ENCODE measurements at regions not wholly inside any gene's neighbourhood (a gene's known extent, or its start where the extent isn't known, plus 50 kb on each side); places are given as distances from the start of the nearest gene placed in this dataset.

GRCh38 chr6:169082093-169082492, 171.6 kb downstream of the THBS2 start:
- DNase-seq (ENCODE audit: low spot score), result no peak

DNA sequence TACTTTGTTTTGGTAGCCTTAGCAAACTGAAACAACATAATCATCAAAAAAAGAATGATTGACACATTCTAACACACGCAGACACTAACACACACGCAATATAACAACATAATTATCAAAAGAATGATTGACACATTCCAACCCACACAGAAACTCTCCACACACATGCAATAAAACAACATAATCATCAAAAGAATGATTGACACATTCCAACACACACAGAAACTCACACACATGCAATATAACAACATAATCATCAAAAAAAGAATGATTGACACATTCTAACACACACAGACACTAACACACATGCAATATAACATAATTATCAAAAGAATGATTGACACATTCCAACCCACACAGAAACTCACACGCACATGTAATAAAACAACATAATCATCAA, 172.4 kb downstream of the THBS2 start:
- no peak for DNase-seq (ENCODE audit: low spot score)

GRCh38 chr6:169079650-169080049, 174.0 kb downstream of the THBS2 start:
- DNase-seq (ENCODE audit: low spot score), result no peak

DNA sequence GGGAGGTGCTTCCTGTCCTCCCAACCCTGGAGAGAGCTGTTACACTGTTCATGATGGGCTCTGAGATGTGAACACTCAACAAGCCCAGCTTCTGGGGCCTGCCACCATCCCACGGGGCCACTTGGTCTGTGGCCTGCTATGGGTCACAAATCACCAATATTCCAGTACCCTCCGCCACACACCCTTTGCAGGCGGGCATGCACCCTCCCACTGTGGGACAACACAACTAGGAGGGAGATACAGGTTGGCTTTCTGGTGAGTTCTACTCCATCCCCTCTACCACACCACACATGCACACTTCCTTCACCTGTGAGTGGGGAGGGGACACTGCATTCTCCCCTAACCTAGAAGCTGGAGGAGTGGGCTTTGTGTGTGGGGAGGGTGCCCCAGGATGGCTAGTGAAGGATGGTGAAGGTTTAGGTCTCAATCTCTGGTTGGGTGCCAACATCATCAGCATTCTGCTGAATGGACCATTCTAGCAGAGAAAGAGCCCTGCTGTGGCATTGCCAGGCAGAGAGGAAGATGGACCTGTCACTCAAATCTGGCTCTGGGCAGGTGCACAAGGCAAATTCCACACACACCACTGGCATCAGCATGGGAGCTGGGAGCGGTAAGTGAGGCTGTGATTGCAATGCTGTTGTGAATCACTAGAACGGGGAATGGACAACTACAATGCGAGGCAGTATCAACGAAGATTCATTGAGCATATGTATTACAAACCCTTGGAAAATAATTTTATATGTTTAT, 175.1 kb downstream of the THBS2 start:
- DNase-seq (ENCODE audit: low spot score), result no peak

DNA sequence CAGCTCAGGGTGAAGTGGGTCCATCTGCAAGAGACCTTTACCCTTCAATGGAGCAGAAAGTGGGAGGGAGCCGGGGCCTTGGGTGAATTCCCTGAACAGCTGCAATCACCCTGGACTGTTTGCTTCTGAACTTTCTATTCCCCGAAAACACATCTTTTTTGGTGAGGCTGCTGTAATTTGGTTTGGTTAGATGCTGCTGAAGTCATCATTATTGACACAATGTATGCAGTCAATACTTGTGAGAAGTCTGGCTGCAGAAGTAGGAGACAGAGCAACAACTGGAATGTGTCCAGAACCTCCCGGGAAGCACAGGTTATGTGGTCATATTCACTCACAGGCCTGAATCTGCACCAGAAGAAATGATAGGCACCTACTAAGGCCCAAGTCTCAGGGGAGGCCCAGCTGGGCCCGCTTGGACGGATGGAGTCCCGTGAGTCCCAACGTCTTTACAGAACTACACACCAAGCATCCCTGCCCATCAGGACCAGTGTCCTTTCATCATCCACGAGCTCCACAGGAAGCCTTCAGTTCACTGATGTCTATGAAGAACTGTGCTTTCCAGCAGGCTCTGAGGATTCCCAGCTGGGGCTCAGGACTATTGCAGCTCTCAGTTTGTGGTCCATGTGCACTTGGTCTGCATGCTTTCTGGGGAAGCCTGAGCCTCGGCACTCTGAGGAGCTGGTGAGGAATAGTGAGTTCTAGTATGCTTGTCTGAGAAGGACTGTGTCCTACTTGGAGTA, 177.6 kb downstream of the THBS2 start:
- DNase-seq (ENCODE audit: low spot score), result no peak

DNA sequence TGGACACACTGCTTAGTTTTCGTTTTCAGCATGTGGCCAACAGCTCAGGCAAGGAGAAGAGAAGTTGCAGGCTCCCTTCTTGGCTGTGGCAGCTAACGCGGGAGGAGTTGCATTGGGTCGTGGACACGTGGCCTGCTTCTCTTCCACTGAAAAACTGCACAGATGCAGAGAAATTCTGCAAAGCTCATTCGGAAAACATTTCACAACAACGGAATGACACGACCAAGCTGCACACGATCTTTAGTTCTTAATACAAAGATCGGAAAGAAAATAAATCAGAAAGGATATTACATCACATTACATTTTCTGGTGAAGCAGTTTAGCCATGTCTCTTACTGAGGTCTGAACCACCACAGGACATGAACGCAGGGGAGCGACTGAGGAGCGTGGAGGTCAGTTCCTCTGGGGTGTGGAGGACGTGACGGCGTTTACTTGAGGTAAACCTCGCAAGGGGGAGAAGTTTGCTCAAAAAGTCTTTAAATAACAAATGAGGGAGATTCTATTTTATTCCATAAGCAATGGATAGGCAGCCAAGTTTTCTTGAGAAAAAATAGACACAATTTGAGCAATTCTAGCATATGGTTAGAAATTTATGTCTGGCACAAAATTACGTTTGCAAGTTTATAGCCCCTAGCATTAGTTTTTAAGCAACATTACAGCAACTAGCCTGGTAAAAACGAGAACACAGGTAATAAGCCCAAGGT, 178.3 kb downstream of the THBS2 start:
- no peak for DNase-seq (ENCODE audit: low spot score)

DNA sequence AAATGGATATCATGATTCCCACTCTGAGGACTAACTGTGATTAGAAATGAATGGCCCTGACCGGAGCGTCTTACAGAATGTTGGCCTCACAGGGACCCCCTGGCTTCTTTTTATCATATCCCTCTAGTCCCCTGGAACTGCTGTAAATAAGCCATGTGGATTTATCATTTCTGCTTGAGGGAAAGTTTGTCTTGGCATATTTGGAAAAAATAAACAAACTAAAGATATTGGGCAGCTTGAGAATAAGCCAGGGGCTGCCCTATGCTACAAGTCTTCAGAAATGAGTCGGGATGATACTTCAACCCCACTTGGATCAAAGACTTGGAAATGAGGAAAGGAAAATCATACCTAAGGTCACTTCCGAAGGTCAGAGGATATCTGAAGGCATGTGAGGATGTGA, 179.1 kb downstream of the THBS2 start:
- no peak for DNase-seq (ENCODE audit: low spot score)

- peak; percentile 1 for DNase-seq (ENCODE audit: low spot score)
Measured at GRCh38 chr6:169073311-169073710, 180.3 kb downstream of the THBS2 start.

DNA sequence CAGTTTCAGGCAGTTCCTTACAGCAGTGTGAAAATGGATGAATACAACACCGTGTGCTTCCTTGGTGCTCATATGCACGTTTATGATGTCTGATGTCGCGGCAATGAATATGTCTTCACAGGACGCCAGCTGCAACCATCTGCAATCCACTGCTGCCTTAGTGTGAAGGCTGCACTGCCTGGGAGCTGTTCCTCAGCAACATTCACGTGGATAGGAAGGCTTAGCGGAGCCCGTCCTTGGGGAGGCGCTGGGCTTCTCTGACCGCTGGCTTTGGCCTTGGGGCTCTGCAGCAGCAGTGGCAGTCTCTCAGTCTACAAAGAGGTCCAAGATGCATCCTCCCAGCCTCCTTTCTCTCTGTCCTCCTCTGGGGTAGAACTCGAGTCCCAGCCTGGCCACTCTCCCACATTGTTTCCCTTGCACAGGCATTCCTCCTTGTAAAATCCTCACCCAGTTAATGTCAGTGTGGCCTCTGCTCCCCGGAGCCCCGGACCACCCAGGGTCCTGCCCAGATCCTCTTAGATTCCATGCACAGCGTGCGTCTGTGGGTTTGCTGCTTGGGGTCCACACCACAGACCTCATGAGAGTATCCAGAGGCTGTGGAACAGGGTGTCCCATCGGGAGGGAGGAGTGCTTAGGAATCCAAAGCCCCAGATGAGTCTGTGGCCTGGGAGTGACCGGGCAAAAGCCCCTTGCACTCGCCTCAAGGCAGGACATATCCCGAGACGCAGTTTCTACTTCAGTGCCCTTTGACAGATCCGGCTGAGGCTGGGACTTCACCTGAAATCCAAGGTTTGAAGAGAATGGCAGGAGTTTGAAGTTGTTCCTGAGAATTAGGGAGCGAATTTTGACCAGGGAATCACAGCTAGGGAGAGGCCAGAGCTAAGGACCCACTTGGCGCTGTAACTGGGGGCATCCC, 181.3 kb downstream of the THBS2 start:
- DNase-seq (ENCODE audit: low spot score), result no peak

DNA sequence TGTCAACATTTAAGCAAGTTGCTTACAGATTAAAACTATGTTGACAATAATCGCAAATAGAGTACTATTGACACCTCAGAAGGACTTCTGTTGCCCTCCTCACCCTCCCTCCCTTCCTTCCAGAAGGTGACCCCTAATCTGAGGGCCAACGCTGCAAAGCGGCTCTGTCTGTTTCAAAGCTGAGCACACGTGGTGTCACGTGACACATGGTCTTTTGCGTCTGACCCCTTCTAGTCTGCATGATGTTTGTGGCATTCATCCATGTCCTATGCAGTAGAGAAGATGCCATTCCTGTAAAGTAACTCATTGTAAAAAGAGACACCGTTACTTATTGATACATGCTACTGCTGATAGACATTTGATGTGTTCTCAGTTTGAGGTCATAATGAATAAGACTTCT, 182.3 kb downstream of the THBS2 start:
- no peak for DNase-seq (ENCODE audit: low spot score)

GRCh38 chr6:169070506-169071176, 183.0 kb downstream of the THBS2 start:
- peak; percentile 67 for DNase-seq (ENCODE audit: low spot score)

GRCh38 chr6:169069356-169069755, 184.3 kb downstream of the THBS2 start:
- no peak for DNase-seq (ENCODE audit: low spot score)

DNA sequence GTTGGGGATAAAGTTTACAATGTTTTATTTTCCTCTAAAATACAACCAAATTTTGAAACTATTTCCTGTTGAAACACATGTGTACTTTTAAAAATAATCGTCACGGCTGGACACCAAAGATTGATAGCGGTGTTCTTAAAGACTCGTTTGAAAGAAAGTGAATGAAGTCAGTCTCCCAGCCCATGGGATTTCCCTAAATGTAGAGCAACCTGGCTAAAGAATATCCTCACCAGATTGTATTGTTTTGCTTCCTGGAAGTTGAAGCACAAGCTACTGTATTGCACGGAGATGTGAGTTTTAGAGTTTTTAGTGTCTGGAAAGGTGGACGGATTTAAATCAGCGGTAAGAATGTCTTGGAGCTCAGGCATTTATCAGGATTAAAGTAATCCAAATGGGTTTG, 189.5 kb downstream of the THBS2 start:
- DNase-seq (ENCODE audit: low spot score), result no peak

- no peak for DNase-seq (ENCODE audit: low spot score)
Measured at GRCh38 chr6:169062272-169062671, 191.4 kb downstream of the THBS2 start.

DNA sequence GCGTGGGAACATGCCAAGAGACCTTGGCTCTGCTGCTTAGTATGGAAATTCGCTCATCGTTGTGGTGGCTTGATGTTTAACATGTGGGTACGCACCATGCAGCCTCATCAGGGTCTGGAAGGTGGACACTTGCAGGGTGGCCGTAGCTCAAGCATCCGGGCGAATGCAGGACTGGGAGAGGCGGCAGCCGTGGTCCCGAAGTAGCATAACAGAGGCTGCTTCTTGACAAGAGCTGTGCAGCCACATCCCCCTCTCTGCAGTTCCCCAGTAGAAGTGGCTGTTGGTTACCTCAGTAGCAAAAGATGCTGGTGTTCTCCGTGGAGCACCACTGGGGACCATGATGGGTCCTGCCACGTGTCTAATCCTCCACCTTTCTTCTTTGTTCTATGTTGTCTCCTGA, 195.0 kb downstream of the THBS2 start:
- no peak for DNase-seq (ENCODE audit: low spot score)

GRCh38 chr6:169052462-169052861, 201.2 kb downstream of the THBS2 start:
- DNase-seq (ENCODE audit: low spot score), result no peak

- DNase-seq (ENCODE audit: low spot score), result no peak
Measured at GRCh38 chr6:169051371-169051770, 202.3 kb downstream of the THBS2 start.

- no peak for DNase-seq (ENCODE audit: low spot score)
Measured at GRCh38 chr6:169048865-169049205, 204.8 kb downstream of the THBS2 start.

DNA sequence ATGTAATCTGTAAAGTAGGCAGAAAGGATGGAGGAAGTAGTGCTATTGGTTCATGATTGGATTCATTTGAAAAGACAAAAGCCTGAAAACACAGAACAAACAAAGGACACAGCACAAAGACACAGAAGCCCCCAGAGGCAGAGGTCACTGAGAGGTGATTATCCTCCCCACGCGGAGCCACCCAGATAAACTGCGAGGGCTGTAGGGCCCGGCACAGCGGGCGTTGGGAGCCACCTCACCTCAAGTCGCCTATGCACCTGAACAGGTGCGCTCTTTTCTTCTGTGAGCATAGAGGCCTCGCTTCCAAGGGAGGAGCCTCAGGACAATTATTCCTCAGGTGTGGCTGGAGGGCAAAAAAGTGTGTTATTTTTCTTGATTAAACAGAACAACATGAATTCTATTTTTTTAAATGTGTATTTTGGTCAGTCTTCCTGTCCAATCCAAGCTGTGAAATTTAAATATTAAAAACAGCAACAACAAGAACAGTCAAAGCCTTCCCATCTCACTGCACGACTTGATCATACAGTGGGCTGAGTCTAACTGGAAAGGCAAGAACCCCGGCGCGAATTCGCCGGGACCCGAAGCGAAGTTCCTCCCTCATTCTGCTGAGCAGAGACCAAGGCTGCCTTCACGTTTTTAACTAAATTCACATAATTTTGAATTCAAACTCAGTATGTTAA, 205.3 kb downstream of the THBS2 start:
- no peak for DNase-seq (ENCODE audit: low spot score)

- no peak for DNase-seq (ENCODE audit: low spot score)
Measured at GRCh38 chr6:169047345-169047744, 206.3 kb downstream of the THBS2 start.

Measured in LoVo (cell line).